ENCODE measurements at regions not wholly inside any gene's neighbourhood (a gene's known extent, or its start where the extent isn't known, plus 50 kb on each side); places are given as distances from the start of the nearest gene placed in this dataset.
"Not testable (repeated sequence)": the region's sequence is repeated elsewhere in the genome, so short reads cannot be mapped to it uniquely, and the experiment has no call there.

DNA sequence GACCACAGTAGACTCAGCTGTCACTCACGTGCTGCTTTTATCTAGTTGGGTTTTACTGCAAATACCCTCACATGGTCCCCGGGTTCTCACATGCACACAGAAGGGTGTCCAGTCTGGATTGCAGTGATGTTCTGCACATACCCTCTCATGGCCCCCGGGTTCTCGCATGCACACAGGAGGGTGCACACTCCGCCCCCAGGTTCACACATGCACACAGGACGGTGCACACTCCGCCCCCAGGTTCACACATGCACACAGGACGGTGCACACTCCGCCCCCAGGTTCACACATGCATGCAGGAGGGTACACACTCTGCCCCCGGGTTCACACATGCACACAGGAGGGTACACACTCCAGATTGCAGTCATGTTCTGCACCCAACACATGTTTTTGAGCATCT lies 224.3 kb downstream of the ERMARD start:
- Histone ChIP-seq H3K9me3 (ENCODE audit: control insufficient read depth, low read length) (no peaks in the 10 kb centered on the region), H3K27ac (ENCODE audit: low read depth, low read length, severe bottlenecking) (no peak overlapping the region), H3K36me3 (ENCODE audit: control insufficient read depth, insufficient read depth, low read length) (no peaks in the 10 kb centered on the region), H3K4me1 (ENCODE audit: control insufficient read depth, insufficient read depth, low read length, poor library complexity, severe bottlenecking) (no peaks in the 10 kb centered on the region), H3K4me3 (ENCODE audit: extremely low read depth, insufficient read depth, low read length, poor library complexity, severe bottlenecking) (no peak overlapping the region)
- WGBS, 2 experiments (ENCODE audit: insufficient coverage in 2 of 2) = 87 to 91% methylated on average over 9 of the region's 10 CpGs

DNA sequence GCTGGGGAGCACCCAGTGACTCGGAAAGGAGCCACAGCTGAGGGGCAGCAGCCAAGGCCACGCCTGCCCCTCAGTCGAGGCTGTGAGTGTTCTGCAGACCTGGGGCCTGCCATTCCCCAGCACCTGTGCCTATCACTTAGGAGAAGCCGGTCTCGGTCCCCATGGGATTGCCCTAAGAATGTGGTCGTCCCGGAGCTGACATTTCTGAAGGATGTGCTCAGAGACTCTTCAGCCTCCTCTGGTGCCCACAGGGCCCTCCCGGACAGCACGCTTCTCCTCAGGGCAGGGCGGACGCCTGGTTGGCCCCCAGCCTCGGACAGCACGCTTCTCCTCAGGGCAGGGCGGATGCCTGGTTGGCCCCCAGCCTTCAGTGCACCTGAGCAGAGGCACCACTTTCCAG lies 223.9 kb downstream of the ERMARD start:
- Histone ChIP-seq H3K27ac (ENCODE audit: low read depth, low read length, severe bottlenecking) (no peak overlapping the region), H3K4me3 (ENCODE audit: extremely low read depth, insufficient read depth, low read length, poor library complexity, severe bottlenecking) (no peak overlapping the region), H3K4me1 (ENCODE audit: control insufficient read depth, insufficient read depth, low read length, poor library complexity, severe bottlenecking) (no peaks in the 10 kb centered on the region), H3K9me3 (ENCODE audit: control insufficient read depth, low read length) (no peaks in the 10 kb centered on the region), H3K36me3 (ENCODE audit: control insufficient read depth, insufficient read depth, low read length) (no peaks in the 10 kb centered on the region)
- WGBS, 2 experiments (ENCODE audit: insufficient coverage in 2 of 2) = 93 to 96% methylated on average over 12 of the region's 14 CpGs

DNA sequence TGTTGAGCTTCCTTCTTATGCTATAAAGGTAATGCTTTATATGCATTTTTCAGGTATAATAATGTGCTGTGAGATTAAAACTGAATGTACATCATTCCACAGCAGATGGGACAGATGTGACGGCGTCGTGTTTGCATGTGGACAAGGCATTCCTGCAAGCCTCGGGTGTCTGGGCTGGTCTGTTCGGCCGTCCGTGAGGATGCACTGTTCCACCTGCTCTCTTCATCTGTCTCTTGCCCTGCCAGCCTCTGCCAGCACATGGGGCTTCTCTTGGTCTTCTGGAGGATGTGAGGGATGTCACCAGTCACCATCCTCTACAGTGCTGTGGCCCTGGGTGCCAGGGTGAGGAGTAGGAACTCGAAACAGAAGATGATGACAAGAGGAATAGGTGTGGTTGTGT lies 223.2 kb downstream of the ERMARD start:
- WGBS, 2 experiments (ENCODE audit: insufficient coverage in 2 of 2) = 98 to 100% methylated on average over 3 to 7 of the region's 8 CpGs

DNA sequence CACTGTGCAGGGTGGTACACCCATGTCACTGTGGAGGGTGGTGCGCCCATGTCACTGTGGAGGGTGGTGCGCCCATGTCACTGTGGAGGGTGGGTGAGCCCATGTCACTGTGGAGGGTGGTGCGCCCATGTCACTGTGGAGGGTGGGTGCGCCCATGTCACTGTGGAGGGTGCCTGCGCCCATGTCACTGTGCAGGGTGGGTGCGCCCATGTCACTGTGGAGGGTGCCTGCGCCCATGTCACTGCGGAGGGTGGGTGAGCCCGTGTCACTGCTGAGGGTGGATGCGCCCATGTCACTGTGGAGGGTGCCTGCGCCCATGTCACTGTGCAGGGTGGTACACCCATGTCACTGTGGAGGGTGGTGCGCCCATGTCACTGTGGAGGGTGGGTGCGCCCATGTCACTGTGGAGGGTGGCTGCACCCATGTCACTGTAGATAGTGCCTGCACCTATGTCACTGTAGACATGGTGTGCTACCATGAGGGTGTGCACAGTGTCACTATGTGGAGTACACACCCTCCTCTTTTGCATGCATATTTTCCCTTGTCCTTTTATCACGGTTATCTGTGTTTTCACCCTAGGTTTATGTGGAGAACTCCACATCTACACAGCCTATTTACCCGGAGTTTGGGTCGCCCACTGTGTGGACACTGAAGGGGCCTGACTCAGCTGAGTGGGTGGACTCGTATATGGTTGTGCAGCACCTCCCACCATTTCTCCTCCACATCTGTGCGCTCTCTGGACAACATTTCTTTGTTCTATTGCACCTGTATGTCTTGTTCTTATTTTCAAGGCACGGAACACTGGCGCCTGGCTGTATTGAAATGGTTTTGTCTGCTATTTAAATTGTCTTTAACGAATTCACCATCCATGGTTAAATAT lies 222.4 kb downstream of the ERMARD start:
- not testable (repeated sequence) for H3K4me3 ChIP-seq (ENCODE audit: extremely low read depth, insufficient read depth, low read length, poor library complexity, severe bottlenecking); H3K4me1 ChIP-seq (ENCODE audit: control insufficient read depth, insufficient read depth, low read length, poor library complexity, severe bottlenecking); H3K27ac ChIP-seq (ENCODE audit: low read depth, low read length, severe bottlenecking); H3K36me3 ChIP-seq (ENCODE audit: control insufficient read depth, insufficient read depth, low read length); H3K9me3 ChIP-seq (ENCODE audit: control insufficient read depth, low read length)
- 90 to 93% methylated on average over 17 to 19 of the region's 21 CpGs for WGBS, 2 experiments (ENCODE audit: insufficient coverage in 2 of 2)

More for the DNA sequence above, 223.2 kb downstream of the ERMARD start:
- H3K27ac ChIP-seq (ENCODE audit: low read depth, low read length, severe bottlenecking) = no peak overlapping the region
- no peaks in the 10 kb centered on the region for H3K9me3 ChIP-seq (ENCODE audit: control insufficient read depth, low read length)
- no peaks in the 10 kb centered on the region for H3K4me1 ChIP-seq (ENCODE audit: control insufficient read depth, insufficient read depth, low read length, poor library complexity, severe bottlenecking)
- no peaks in the 10 kb centered on the region for H3K36me3 ChIP-seq (ENCODE audit: control insufficient read depth, insufficient read depth, low read length)
- H3K4me3 ChIP-seq (ENCODE audit: extremely low read depth, insufficient read depth, low read length, poor library complexity, severe bottlenecking) = no peak overlapping the region

DNA sequence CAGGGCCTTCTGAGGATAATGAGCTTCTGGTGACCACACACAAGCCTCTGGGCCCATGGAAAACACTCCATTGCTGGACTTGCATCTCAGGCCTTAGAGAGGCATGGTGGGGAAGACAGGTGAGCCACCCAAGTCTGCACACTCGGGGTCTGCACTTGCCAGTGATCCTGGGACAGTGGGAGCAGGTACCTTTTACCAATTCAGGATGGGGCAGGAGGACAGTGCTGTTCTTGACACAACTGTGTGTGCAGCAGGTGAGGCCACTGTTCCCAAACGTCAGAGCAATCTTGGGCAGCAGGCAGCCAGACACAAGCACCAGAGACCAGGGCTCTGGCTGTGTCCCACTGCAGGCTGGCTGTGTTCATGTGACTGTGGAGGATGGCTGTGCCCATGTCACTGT lies 221.3 kb downstream of the ERMARD start:
- H3K36me3 ChIP-seq (ENCODE audit: control insufficient read depth, insufficient read depth, low read length) = no peaks in the 10 kb centered on the region
- WGBS, 2 experiments (ENCODE audit: insufficient coverage in 2 of 2) = 70 to 81% methylated on average over 2 of the region's 2 CpGs
- no peaks in the 10 kb centered on the region for H3K4me1 ChIP-seq (ENCODE audit: control insufficient read depth, insufficient read depth, low read length, poor library complexity, severe bottlenecking)
- no peaks in the 10 kb centered on the region for H3K9me3 ChIP-seq (ENCODE audit: control insufficient read depth, low read length)
- H3K4me3 ChIP-seq (ENCODE audit: extremely low read depth, insufficient read depth, low read length, poor library complexity, severe bottlenecking) = no peak overlapping the region
- no peak overlapping the region for H3K27ac ChIP-seq (ENCODE audit: low read depth, low read length, severe bottlenecking)

DNA sequence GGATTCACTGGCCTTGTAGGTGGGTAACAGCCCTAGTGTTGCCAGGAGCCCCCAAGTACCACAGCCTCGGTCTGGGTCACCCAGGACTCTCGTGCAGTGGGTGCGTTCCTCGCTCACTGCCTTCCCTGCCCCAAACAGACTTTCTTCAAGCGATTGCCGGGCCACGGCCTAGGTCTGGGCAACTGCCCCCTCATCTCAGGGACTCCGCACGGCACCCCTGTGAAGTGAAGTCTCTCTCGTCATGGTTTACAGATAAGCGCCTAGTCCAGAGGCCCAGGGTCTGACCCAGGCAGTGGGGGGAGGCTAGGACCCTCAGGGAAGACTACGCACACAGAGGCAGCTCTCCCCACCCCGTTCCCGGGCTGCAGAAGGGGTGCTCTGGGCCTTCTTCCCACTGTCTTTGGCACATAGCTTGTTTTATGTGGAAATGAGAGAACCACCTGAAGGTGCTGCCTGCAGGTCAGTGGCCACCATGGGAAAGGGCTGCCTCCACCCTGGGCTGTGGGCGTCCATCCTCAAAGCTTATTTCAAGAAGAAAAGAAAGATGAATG lies 220.8 kb downstream of the ERMARD start:
- Histone ChIP-seq H3K9me3 (ENCODE audit: control insufficient read depth, low read length) (no peaks in the 10 kb centered on the region), H3K4me3 (ENCODE audit: extremely low read depth, insufficient read depth, low read length, poor library complexity, severe bottlenecking) (no peak overlapping the region), H3K27ac (ENCODE audit: low read depth, low read length, severe bottlenecking) (no peak overlapping the region), H3K36me3 (ENCODE audit: control insufficient read depth, insufficient read depth, low read length) (no peaks in the 10 kb centered on the region), H3K4me1 (ENCODE audit: control insufficient read depth, insufficient read depth, low read length, poor library complexity, severe bottlenecking) (no peaks in the 10 kb centered on the region)
- 87 to 88% methylated on average over 14 to 15 of the region's 15 CpGs for WGBS, 2 experiments (ENCODE audit: insufficient coverage in 2 of 2)

DNA sequence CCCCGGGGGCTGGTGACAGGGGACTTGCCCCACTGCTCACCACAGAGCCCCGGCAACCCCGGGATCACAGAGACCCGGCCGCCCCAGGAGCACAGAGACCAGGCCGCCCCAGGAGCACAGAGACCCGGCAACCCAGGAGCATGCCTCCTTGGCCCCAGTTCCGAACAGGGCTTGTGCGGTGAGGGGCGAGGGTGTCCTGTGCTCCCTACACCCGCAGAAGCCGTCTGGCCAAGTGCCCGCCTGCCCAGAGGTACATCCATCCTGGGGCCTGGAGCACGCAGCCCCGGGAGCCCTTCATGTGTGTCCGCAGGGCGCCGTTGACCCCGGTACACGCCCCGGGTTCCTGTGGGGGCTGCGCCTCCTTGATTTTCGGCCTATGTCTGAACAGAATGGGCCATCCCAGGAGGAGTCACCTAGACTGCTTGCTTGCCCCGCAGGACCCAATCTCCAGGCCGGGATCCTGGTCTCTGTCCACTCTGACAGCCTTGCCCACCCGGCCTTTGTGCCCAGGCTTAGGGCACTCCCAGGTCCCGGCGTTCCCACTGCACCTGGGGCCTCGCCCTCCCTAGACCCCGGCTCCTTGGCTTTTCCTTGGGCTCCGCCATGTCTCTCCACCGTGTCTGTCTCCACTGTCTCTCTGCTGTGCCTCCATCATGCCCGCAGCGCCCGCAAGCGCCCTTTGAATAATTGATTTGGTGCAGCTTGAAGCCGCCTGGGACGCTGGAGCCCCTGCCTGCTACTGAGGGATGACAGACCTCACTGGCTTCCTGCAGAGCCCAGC lies 219.8 kb downstream of the ERMARD start:
- 89 to 90% methylated on average over 33 to 38 of the region's 38 CpGs for whole genome bisulfite sequencing, 2 experiments (ENCODE audit: insufficient coverage in 2 of 2)
- H3K36me3 ChIP-seq (ENCODE audit: control insufficient read depth, insufficient read depth, low read length) = no peaks in the 10 kb centered on the region
- no peaks in the 10 kb centered on the region for H3K9me3 ChIP-seq (ENCODE audit: control insufficient read depth, low read length)
- no peaks in the 10 kb centered on the region for H3K4me1 ChIP-seq (ENCODE audit: control insufficient read depth, insufficient read depth, low read length, poor library complexity, severe bottlenecking)
- H3K4me3 ChIP-seq (ENCODE audit: extremely low read depth, insufficient read depth, low read length, poor library complexity, severe bottlenecking) = no peak overlapping the region
- H3K27ac ChIP-seq (ENCODE audit: low read depth, low read length, severe bottlenecking) = no peak overlapping the region

DNA sequence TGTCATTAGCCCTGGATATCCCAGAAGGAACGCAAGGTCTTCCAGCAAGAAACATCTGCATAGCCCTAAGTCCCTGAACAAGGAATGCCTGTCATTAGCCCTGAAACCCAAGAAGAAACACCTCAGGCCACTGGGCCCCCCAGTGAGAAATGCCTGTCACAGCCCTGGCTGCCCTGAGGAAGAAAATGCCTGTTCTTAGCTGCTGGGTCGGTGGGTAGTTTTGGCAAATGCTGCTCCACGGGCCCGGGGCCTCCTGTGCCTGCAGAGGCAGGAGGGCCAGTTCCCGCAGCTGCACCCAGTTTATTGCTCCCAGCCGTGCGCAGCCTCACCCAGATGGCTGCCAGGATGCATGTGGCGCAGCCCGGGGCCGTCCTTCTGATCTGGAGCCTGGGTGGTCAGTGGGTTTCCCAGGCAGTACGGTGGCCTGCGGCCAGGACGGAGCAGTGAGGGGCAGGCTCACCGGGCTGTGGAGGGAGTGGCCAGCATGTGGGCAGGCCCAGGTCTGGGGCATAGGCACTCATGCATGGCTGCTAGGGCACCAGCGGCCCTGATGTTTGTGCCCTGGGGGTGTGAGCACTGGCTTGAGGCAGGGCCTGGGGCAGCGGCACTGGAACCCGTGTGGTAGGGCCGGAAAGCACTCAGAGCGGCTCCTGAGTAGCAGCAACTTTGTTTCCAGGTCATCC lies 219.0 kb downstream of the ERMARD start:
- 81 to 87% methylated on average over 16 to 17 of the region's 19 CpGs for WGBS, 2 experiments (ENCODE audit: insufficient coverage in 2 of 2)
- no peak overlapping the region for H3K4me3 ChIP-seq (ENCODE audit: extremely low read depth, insufficient read depth, low read length, poor library complexity, severe bottlenecking)

DNA sequence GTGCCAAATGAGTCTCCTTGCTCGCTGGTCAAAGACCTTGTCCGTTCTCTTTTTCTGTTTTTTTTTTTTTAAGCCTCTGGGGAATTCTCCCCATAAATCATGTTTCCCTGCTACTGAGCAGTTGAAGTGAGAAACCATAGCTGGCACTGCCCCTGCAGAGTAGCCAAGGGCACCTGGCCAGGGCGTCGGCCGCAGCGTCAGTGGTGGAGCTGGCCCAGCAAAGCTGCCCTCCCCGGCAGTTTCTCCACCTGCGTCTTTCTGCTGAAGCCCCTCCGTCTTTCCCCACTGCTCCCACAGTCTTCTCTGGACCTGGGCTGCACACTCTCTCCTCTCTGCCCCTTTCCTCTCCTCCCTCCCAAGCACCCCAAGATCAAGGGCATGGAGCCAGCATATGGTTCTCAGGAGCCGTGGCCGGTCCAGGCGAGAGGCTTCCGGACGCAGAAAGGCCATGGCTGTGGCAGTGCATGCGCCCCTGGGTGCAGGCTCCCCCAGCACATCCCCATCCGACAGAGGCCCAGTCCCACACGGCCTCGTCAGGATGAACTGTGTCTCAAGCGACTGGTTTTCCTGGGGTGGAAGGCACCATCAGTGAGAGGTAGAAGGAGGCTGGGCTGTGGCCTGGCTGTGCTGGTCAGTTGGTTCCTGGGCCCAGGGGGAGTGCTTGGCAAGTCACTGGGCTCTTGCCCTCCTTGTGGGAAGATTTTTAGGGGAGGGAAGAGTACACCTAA lies 218.1 kb downstream of the ERMARD start:
- no peaks in the 10 kb centered on the region for H3K4me1 ChIP-seq (ENCODE audit: control insufficient read depth, insufficient read depth, low read length, poor library complexity, severe bottlenecking)
- H3K36me3 ChIP-seq (ENCODE audit: control insufficient read depth, insufficient read depth, low read length) = no peaks in the 10 kb centered on the region
- H3K9me3 ChIP-seq (ENCODE audit: control insufficient read depth, low read length) = no peaks in the 10 kb centered on the region
- H3K27ac ChIP-seq (ENCODE audit: low read depth, low read length, severe bottlenecking) = no peak overlapping the region
- WGBS, 2 experiments (ENCODE audit: insufficient coverage in 2 of 2) = 96% methylated on average over 18 of the region's 19 CpGs
- no peak overlapping the region for H3K4me3 ChIP-seq (ENCODE audit: extremely low read depth, insufficient read depth, low read length, poor library complexity, severe bottlenecking)

More for the DNA sequence above, 219.0 kb downstream of the ERMARD start:
- Histone ChIP-seq H3K27ac (ENCODE audit: low read depth, low read length, severe bottlenecking) (no peak overlapping the region), H3K36me3 (ENCODE audit: control insufficient read depth, insufficient read depth, low read length) (no peaks in the 10 kb centered on the region), H3K9me3 (ENCODE audit: control insufficient read depth, low read length) (no peaks in the 10 kb centered on the region), H3K4me1 (ENCODE audit: control insufficient read depth, insufficient read depth, low read length, poor library complexity, severe bottlenecking) (no peaks in the 10 kb centered on the region)

Data from mesodermal cell (in vitro differentiated cells).